ENCODE measurements at regions not wholly inside any gene's neighbourhood (a gene's known extent, or its start where the extent isn't known, plus 50 kb on each side); places are given as distances from the start of the nearest gene placed in this dataset.

- Histone ChIP-seq H3K27me3 (ENCODE audit: control insufficient read depth in 2 of 2, insufficient read depth in 2 of 2, low read length in 2 of 2) (no peaks in the 10 kb centered on the region), H3K9ac (replicated peaks; ENCODE audit: extremely low read depth, insufficient read depth, low read length) (no peak overlapping the region), H3K79me2 (ENCODE audit: control insufficient read depth, insufficient read depth, low read length) (no peaks in the 10 kb centered on the region), H4K20me1 (replicated peaks; ENCODE audit: control insufficient read depth, extremely low read depth, insufficient read depth, low read length) (no peaks in the 10 kb centered on the region), H3K27ac (ENCODE audit: insufficient read depth, low read depth, low read length) (no peak overlapping the region), H3K4me3 (replicated peaks in 1 of 3; ENCODE audit: insufficient read depth in 1 of 3, low read depth in 1 of 3, low read length in 3 of 3) (no peak overlapping the region), H3K36me3 (ENCODE audit: control insufficient read depth in 2 of 2, extremely low read depth in 1 of 2, insufficient read depth in 2 of 2, low read length in 2 of 2) (no peaks in the 10 kb centered on the region), H3K9me3 (replicated peaks; ENCODE audit: control insufficient read depth, insufficient read depth, low read length) (no peaks in the 10 kb centered on the region), H3K4me1 (ENCODE audit: control insufficient read depth, extremely low read depth, insufficient read depth, low read length) (peaks cover 24% of the 10 kb centered on the region), H3K4me2 (ENCODE audit: insufficient read depth, low read length) (peak overlapping the region; percentile 5), H3K9me1 (replicated peaks; ENCODE audit: control insufficient read depth, extremely low read depth, insufficient read depth, low read length) (no peaks in the 10 kb centered on the region), H2AFZ (ENCODE audit: low read depth, low read length) (no peak overlapping the region)
- CTCF ChIA-PET: interaction anchor here (0.7 to 1.8 kb wide), 8 partner anchors 29 to 185 kb away, joined by 3 to 5 read pairs (median 3); no protein-coding TSS in a partner anchor
- TF ChIP-seq EZH2 (IDR thresholded peaks at IDR 0.05; ENCODE audit: borderline replicate concordance, low read depth, low read length, severe bottlenecking) (no peak), POLR2AphosphoS5 (IDR thresholded peaks at IDR 0.05; ENCODE audit: insufficient read depth, low read depth, low read length) (no peak), MAX (IDR thresholded peaks at IDR 0.05; ENCODE audit: insufficient read depth, insufficient read length) (no peak), MYC (IDR thresholded peaks at IDR 0.05; ENCODE audit: low read depth, low read length) (no peak), GATA2 (IDR thresholded peaks at IDR 0.05; ENCODE audit: insufficient read depth, insufficient read length, low read depth, low read length) (no peak), CTCF (IDR thresholded peaks at IDR 0.05; ENCODE audit: extremely low read depth in 1 of 2, insufficient read depth in 1 of 2, low read depth in 1 of 2, low read length in 2 of 2) (no peak), JUN (IDR thresholded peaks at IDR 0.05; ENCODE audit: borderline replicate concordance, insufficient read depth, insufficient read length, low read depth) (no peak), POLR2A (IDR thresholded peaks at IDR 0.05; ENCODE audit: low read depth, low read length) (no peak), FOS (IDR thresholded peaks at IDR 0.05; ENCODE audit: borderline replicate concordance, insufficient read depth, low read length) (no peak)
- FAIRE-seq (peak; percentile 81), DNase-seq (ENCODE audit: low read depth, low spot score) (peak; percentile 73)
- POLR2A ChIA-PET: no interaction called here
- dilution Hi-C loops (cut with MboI; ENCODE audit: extremely low pct_ligation_motif_present, low sequenced_read_pairs): no loop called here
- BruUV-seq (replicated peaks): no TSS peak
- intact Hi-C loops (cut with micrococcal nuclease): no loop called here
Observed at GRCh38 chr11:19511413-19512183, 201.0 kb upstream of the NAV2 start.

All from endothelial cell of umbilical vein (primary cell).